ENCODE measurements at regions not wholly inside any gene's neighbourhood (a gene's known extent, or its start where the extent isn't known, plus 50 kb on each side); places are given as distances from the start of the nearest gene placed in this dataset.

DNA sequence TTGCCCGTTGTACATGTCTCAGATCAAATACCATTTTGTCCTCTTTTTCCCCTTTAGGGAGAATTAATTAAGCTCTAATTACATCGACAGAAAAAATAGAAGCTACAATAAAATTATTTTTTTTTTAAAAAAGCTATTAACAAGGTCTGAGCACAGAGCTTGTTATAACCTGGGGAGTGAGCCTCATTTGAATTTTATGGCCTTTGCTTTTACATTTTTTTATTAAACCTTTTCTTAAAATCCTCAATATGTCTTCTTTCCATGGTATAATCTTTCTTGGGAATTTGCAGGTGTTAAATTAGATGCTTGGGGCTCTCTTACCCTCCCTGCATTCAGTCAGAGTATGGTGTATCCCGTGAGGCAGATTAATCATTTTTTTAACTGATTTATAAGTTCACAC, 212.5 kb upstream of the XYLT1 start:
- TF ChIP-seq, protein P1, sequence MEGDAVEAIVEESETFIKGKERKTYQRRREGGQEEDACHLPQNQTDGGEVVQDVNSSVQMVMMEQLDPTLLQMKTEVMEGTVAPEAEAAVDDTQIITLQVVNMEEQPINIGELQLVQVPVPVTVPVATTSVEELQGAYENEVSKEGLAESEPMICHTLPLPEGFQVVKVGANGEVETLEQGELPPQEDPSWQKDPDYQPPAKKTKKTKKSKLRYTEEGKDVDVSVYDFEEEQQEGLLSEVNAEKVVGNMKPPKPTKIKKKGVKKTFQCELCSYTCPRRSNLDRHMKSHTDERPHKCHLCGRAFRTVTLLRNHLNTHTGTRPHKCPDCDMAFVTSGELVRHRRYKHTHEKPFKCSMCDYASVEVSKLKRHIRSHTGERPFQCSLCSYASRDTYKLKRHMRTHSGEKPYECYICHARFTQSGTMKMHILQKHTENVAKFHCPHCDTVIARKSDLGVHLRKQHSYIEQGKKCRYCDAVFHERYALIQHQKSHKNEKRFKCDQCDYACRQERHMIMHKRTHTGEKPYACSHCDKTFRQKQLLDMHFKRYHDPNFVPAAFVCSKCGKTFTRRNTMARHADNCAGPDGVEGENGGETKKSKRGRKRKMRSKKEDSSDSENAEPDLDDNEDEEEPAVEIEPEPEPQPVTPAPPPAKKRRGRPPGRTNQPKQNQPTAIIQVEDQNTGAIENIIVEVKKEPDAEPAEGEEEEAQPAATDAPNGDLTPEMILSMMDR (IDR thresholded peaks at IDR 0.05; ENCODE audit: low read depth, low read length, missing control alignments): no peak
- DNase-seq (ENCODE audit: low read depth): no peak
- H3K4me3 ChIP-seq (ENCODE audit: low read depth, low read length): no peak overlapping the region
- in situ Hi-C loops (cut with HindIII; ENCODE audit: low sequenced_read_pairs): loop anchor here (10.0 kb wide), 1 partner anchor 282 kb away; no protein-coding TSS in a partner anchor

DNA sequence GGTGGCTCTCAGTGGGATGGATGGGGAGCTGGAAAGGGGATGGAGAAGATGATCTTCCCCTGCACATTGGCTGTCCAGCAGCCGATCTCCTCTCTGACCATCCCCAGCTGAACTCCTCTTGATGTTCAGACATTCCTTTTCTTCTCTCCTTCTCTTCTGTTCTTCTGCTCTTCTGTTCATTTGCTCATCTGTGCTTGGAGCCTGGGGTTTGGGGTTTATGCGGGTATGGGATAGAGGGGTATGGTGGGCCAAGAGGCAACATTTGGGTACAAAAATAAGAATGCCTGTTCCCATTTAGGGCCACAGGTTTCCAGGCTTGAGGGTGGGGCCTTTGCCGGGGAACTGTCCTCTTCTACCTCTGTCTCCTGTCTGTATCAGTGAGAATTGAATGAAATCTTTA, 205.4 kb upstream of the XYLT1 start:
- no peak overlapping the region for H3K4me3 ChIP-seq (ENCODE audit: low read depth, low read length)
- in situ Hi-C loops (cut with HindIII; ENCODE audit: low sequenced_read_pairs): no loop called here
- no peak for DNase-seq (ENCODE audit: low read depth)
- TF ChIP-seq, protein P1 (IDR thresholded peaks at IDR 0.05; ENCODE audit: low read depth, low read length, missing control alignments): no peak

DNA sequence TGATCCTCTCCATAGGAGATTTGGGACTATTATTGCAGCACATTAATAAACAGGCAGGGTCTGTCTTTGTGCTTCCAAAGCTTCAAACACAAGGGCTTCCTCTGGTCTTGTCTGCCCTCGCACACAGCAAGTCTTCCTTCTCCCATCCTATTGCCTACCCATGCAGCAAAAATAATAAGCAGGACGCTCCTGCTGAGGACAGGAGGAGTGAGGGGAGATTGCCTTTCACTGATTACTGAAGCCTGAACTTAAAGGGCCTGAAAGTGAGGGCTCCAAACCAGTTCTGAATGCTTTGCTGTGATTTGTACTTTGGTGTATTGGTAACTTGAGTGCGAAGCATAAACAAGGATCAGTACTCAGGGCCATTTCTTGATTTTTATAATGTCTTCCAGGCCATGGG, 197.6 kb upstream of the XYLT1 start:
- TF ChIP-seq, protein P1 (IDR thresholded peaks at IDR 0.05; ENCODE audit: low read depth, low read length, missing control alignments): no peak
- H3K4me3 ChIP-seq (ENCODE audit: low read depth, low read length): no peak overlapping the region
- in situ Hi-C loops (cut with HindIII; ENCODE audit: low sequenced_read_pairs): no loop called here
- no peak for DNase-seq (ENCODE audit: low read depth)

DNA sequence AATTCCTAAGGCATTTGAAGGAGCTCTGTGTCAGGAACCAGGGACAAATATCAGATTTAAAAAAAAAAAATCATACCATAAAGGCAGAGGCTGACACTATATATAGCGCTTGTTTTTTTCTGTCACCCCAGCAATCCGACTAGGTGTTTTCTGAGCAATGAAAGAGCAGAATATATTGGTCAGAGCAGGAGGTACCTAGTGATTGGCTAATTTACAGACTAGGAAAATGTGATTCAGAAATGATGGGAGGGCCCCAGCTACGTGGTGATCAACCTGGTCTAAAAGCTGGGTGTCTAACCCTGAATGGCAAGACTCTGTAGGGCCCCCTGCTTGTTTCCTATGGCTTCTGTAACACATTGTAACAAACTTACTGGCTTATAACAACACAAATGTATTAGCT, 195.5 kb upstream of the XYLT1 start:
- in situ Hi-C loops (cut with HindIII; ENCODE audit: low sequenced_read_pairs): no loop called here
- TF ChIP-seq, protein P1 (IDR thresholded peaks at IDR 0.05; ENCODE audit: low read depth, low read length, missing control alignments): no peak
- no peak for DNase-seq (ENCODE audit: low read depth)
- H3K4me3 ChIP-seq (ENCODE audit: low read depth, low read length): no peak overlapping the region

DNA sequence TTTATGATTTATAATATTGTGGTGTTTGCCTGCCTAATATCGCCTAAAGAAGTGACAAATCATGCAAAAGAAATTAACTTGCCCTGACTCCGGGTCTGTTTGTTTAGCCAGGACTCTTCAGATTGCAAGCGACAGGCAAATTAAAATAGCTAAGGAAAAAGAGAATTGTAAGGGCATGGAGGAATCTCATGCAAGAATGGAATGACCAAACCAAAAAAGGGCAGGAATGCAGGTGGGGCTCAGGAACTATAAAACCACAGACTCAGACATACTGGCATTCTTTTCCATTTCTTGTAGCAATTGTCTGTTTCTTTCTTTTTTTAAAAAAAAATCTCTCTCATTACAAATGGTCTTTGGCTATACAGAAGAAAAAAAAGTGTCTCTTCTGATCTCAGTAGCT, 188.1 kb upstream of the XYLT1 start:
- no peak for DNase-seq (ENCODE audit: low read depth)
- in situ Hi-C loops (cut with HindIII; ENCODE audit: low sequenced_read_pairs): no loop called here
- TF ChIP-seq, protein P1 (IDR thresholded peaks at IDR 0.05; ENCODE audit: low read depth, low read length, missing control alignments): no peak
- H3K4me3 ChIP-seq (ENCODE audit: low read depth, low read length): no peak overlapping the region

DNA sequence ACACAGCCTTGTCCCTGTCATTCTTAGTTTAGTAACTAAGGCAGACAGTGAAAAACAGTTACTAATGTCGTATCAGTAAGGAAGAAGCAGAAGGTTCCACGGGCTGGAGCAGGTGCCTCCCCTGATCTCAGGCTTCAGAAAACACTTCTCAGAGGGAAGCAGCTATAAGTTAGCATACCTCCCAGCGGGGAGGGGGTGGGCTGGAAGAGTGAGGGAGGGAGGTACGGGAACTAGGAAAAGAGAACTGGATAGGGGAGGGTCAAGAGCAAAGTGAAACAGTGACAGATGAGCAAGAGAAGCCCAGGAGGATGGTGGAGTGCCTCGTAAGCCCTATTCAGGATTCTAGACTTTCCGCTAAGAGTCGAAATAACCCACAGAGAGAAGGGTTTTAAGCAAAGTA, 186.3 kb upstream of the XYLT1 start:
- in situ Hi-C loops (cut with HindIII; ENCODE audit: low sequenced_read_pairs): no loop called here
- TF ChIP-seq, protein P1 (IDR thresholded peaks at IDR 0.05; ENCODE audit: low read depth, low read length, missing control alignments): no peak
- H3K4me3 ChIP-seq (ENCODE audit: low read depth, low read length): no peak overlapping the region
- no peak for DNase-seq (ENCODE audit: low read depth)

DNA sequence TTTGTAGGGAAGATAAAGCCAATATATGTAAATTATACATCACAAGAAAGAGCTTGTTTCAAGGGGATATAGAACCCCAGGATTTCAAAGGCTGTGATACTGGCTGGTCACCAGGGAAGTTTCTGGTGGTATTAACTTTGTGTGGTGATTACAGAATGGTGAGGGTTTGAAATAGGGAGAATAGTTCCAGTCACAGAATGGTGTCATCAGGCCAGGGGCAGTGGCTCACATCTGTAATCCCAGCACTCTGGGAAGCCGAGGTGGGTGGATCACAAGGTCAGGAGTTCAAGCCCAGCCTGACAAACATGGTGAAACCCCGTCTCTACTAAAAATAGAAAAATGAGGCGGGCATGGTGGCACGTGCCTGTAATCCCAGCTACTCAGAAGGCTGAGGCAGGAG, 183.8 kb upstream of the XYLT1 start:
- no peak for DNase-seq (ENCODE audit: low read depth)
- TF ChIP-seq, protein P1 (IDR thresholded peaks at IDR 0.05; ENCODE audit: low read depth, low read length, missing control alignments): no peak
- in situ Hi-C loops (cut with HindIII; ENCODE audit: low sequenced_read_pairs): no loop called here

More for the DNA sequence above, 183.8 kb upstream of the XYLT1 start:
- H3K4me3 ChIP-seq (ENCODE audit: low read depth, low read length): no peak overlapping the region

Measured in astrocyte of the cerebellum (primary cell).